ENCODE measurements at regions not wholly inside any gene's neighbourhood (a gene's known extent, or its start where the extent isn't known, plus 50 kb on each side); places are given as distances from the start of the nearest gene placed in this dataset.

GRCh38 chr1:217373761-217374701 is 256.9 kb downstream of the GPATCH2 start:
- DNase-seq: no peak

GRCh38 chr1:217372049-217372970 is 258.6 kb downstream of the GPATCH2 start:
- DNase-seq: no peak

- no peak for DNase-seq
Measured at GRCh38 chr1:217370757-217371156, 260.1 kb downstream of the GPATCH2 start.

- no peak for DNase-seq
Measured at GRCh38 chr1:217369996-217370551, 260.8 kb downstream of the GPATCH2 start.

GRCh38 chr1:217369271-217369981 is 261.5 kb downstream of the GPATCH2 start:
- DNase-seq: no peak

- DNase-seq: no peak
Measured at GRCh38 chr1:217364220-217364619, 266.7 kb downstream of the GPATCH2 start.

DNA sequence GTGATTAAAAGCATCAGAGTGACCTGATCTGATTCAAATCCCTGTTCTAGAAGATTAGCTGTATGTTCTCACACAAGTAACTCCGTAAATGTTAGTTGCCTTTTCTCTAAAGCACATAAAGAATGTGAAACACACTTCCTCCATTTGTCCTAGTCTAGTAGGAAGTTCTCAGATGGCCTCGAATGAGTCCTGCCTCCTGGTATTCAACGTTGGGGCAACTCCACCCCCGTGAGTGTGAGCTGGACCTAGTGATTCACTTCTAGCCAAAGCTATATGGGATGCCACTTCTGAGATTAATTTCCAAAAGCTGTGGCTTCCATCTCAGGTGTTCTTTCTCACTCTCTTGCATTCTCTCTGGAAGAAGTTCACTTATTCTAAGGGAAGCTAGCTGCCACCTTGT is 267.6 kb downstream of the GPATCH2 start:
- DNase-seq: no peak

- no peak for DNase-seq
Measured at GRCh38 chr1:217360510-217360909, 270.4 kb downstream of the GPATCH2 start.

DNA sequence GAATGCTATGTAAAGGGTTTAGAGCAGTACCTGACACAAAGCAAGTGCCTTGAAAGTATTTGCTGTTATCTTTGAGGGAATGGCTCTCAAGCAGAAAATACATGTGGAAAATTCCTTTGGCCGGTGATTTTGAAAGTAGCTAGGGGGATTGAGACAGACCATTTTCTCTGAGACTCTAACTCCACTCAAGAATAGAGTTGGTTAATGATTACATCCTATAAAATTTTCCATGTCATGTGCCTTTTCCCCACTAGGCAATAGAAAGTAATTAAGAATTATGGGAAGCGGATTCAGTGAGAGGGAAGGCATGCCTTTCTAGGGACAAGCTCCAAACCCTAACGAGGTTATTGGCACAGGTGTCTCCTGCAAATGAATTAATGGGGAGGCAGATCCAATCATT is 276.0 kb downstream of the GPATCH2 start:
- no peak for DNase-seq

DNA sequence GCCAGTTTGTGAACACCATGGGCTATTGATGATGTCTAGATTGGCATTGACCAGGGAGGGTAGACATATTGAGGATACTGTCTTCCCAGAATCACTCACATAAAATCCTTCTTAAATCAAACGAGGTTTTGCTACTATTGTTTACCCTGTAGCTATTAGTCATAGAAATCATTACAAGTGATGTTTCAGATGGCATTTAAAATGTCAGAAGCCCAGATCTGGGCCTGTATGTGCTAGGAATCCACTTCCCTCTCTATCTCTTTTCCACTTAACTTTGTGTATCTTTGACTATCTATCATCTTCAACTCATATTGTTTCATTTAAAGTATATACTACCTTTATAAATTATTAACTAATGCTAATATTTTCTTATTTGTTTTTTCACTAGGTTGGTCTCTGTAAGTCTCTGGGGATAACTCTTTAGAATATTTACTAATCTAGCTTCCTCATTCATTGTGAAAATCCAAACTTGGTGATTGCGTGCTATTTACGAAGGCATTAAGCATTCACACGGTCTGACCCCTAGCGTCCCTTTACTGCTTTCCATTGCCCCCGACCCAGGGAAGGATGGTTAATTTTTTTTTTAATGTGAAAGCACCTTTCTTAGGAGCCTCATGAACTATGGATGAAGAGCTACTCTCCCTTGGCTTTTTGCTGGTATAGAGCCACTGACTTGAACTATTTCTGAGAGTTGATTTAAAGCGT is 281.8 kb downstream of the GPATCH2 start:
- no peak for DNase-seq

- DNase-seq: no peak
Measured at GRCh38 chr1:217344712-217345111, 286.2 kb downstream of the GPATCH2 start.

DNA sequence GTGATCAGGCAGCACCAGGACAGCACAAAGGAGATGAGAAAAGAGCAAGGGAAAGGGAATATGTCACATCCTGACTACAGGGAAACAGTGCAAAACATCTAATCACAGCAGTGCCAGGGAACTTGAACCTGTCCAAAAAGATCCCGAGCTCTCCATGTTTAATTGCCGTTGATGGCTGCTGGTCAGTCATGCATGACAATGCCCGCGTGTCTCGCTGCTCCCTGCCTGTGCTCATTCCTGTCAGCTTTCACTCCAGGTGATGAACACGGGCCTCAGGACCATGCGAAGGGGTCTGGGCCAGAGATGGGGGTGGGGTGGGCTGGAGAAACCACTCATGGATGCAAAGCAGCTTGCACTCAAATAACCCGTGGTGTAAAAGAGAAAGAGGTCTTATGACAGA is 287.0 kb downstream of the GPATCH2 start:
- DNase-seq: no peak

DNA sequence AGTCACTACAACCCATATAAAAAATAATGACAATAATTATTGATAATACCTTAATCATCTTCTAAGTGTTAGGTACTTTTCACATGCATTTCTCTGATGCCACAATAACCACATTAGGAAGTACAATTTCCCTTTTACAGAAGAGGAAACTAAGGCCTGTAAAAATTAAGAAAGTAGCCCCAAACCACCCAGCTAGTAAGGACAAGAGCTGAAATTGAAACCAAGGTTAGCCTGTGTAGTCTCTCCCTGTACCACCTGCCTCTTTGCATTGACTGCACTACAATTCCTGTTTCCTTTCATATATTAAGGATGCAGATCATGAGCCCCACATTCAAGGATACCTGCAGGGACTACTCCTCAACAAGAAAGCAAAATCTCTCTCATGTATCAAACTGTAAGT is 288.8 kb downstream of the GPATCH2 start:
- no peak for DNase-seq

DNA sequence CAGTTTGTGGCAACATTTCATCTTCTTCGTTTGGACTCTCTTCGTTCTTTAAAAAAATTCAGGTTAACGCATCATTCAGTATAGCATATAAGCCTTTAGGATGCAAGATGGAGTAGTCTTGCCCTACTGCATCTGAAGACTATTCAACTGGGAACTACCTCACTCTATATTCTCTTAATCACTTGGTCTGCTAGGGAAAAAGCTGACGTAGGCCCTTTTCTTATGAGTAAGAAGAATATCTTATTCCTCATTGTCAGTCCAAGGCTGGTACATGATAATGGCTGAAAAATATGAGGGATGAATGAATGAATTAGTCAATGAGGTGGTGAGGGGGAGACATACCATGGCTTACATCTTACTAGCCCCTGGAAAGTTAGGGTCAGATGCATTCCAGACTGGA is 294.2 kb downstream of the GPATCH2 start:
- no peak for DNase-seq

- no peak for DNase-seq
Measured at GRCh38 chr1:217333939-217334338, 297.0 kb downstream of the GPATCH2 start.

- no peak for DNase-seq
Measured at GRCh38 chr1:217332431-217333065, 298.3 kb downstream of the GPATCH2 start.

DNA sequence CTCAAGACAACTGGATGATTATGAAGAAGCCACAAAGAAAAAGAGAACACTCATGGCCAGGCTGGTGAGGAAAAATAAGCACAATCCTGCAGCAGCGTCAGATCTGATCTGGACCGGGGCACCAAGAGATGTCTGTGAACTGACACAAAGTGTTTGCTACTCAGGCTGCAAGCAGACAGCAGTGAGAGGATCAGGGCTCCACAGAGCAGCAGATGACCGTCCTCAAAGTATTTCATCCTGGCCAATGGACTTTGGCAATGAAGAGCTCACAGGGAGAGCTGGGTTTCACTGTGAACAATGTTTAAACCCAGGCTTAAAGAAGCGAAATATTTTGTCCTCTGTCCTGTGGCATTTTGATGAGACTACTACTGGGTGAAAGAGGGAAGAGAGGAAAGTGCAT is 299.2 kb downstream of the GPATCH2 start:
- DNase-seq: no peak

DNA sequence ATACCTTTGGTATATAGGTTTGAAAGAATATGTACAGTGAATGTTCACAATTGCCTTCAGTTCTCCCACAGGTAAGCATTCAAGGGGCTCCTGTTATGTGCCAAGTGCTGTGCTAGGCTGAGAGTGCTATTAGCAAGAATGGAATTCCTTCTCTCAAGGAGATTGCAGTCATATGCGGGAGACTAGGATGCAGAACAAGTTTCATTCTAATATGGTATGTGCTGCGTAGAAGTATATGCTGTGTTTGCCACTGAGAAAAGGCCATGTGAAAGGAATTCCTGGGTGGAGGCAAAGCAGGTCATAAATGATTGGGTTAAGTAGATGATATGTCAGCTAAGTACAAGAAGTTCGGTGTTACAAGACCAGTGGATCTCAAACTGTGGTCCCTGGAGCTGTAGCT is 303.0 kb downstream of the GPATCH2 start:
- no peak for DNase-seq

GRCh38 chr1:217322834-217323233 is 308.1 kb downstream of the GPATCH2 start:
- no peak for DNase-seq

DNA sequence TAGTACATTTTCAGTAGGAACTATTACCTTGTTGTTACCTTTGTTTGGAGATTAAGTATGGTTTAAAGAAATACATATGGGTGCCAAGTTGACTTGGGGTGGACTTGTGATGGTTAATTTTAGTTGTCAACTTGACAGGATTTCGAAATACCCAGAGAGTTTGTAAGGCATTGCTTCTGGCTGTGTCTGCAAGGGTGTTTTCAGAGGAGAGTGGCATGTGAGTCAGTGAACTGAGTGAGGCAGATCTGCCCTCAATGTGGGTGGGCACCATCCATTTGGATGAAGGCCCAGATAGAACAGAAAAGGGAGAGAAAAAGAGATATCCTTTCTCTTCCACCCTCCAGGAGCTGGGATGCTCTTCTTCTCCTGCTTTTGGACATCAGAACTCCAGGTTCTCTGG is 315.5 kb downstream of the GPATCH2 start:
- no peak for DNase-seq

GRCh38 chr1:217313096-217313495 is 317.8 kb downstream of the GPATCH2 start:
- no peak for DNase-seq
